Vagina (tissue), 2 donors: ENCODE measurements at regions not wholly inside any gene's neighbourhood (a gene's known extent, or its start where the extent isn't known, plus 50 kb on each side); places are given as distances from the start of the nearest gene placed in this dataset.

ENCODE experiments used
- POLR2A ChIP-seq, 2 donors: fragments of 450-650 bp; IDR thresholded peaks; one replicate each; pipeline ENCODE4 v1.6.1; 2017; ENCODE audit warnings: antibody characterized with exemption in 2 of 2, mild to moderate bottlenecking in 2 of 2, moderate library complexity in 2 of 2
- POLR2AphosphoS5 ChIP-seq, 2 donors: sonication (generic); formaldehyde crosslinking; IDR thresholded peaks; one replicate each; pipeline ENCODE4 v1.9.0; 2017; ENCODE audit warnings: antibody characterized with exemption in 2 of 2, mild to moderate bottlenecking in 2 of 2, low read depth in 1 of 2; ENCODE audit not compliant: insufficient read depth in 1 of 2
- TF ChIP-seq, protein P1 (sequence below), 3 experiments: fragments of 450-650 bp in 2 of 3; fragments of 200-600 bp in 1 of 3; sonication (generic) in 1 of 3; IDR thresholded peaks; one replicate each; pipeline ENCODE4 v1.5.1; 2017 to 2019; ENCODE audit warnings: antibody characterized with exemption in 3 of 3, mild to moderate bottlenecking in 2 of 3, moderate library complexity in 2 of 3

- TF ChIP-seq, protein P1, sequence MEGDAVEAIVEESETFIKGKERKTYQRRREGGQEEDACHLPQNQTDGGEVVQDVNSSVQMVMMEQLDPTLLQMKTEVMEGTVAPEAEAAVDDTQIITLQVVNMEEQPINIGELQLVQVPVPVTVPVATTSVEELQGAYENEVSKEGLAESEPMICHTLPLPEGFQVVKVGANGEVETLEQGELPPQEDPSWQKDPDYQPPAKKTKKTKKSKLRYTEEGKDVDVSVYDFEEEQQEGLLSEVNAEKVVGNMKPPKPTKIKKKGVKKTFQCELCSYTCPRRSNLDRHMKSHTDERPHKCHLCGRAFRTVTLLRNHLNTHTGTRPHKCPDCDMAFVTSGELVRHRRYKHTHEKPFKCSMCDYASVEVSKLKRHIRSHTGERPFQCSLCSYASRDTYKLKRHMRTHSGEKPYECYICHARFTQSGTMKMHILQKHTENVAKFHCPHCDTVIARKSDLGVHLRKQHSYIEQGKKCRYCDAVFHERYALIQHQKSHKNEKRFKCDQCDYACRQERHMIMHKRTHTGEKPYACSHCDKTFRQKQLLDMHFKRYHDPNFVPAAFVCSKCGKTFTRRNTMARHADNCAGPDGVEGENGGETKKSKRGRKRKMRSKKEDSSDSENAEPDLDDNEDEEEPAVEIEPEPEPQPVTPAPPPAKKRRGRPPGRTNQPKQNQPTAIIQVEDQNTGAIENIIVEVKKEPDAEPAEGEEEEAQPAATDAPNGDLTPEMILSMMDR (IDR thresholded peaks at IDR 0.05), result peak in 2 of 3 experiments; percentile 45 to 81
- TF ChIP-seq POLR2AphosphoS5 (IDR thresholded peaks at IDR 0.05; ENCODE audit: insufficient read depth in 1 of 2, low read depth in 1 of 2) (no peak), POLR2A (IDR thresholded peaks at IDR 0.05) (no peak)
These were observed 402.9 kb upstream of the SLC14A2 start for GRCh38 chr18:45212181-45213039.
